Immature natural killer cell (primary cell): ENCODE measurements at regions not wholly inside any gene's neighbourhood (a gene's known extent, or its start where the extent isn't known, plus 50 kb on each side); places are given as distances from the start of the nearest gene placed in this dataset.

Experiments
- DNase-seq, 3 donors: peaks; one replicate each; pipeline ENCODE4 v3.0.0; 2022; ENCODE audit warnings: mixed read lengths in 1 of 3
- H3K27ac Mint-ChIP-seq, 6 donors: one replicate each; pipeline ENCODE4 v1.8.0; 2020; ENCODE audit warnings: mixed read lengths in 6 of 6, mild to moderate bottlenecking in 5 of 6, inconsistent platforms in 4 of 6, moderate library complexity in 3 of 6
- H3K27me3 Mint-ChIP-seq, 3 donors: one replicate each; pipeline ENCODE4 v1.8.0; 2020 to 2021; ENCODE audit warnings: low read depth in 3 of 3, mild to moderate bottlenecking in 3 of 3, mixed read lengths in 3 of 3, moderate library complexity in 3 of 3, inconsistent platforms in 1 of 3
- H3K36me3 Mint-ChIP-seq, 3 donors: one replicate each; pipeline ENCODE4 v1.8.0; 2020; ENCODE audit warnings: mixed read lengths in 3 of 3, inconsistent platforms in 2 of 3, mild to moderate bottlenecking in 2 of 3
- H3K4me1 Mint-ChIP-seq, 2 donors: one replicate each; pipeline ENCODE4 v1.8.0; 2020; ENCODE audit warnings: inconsistent platforms in 2 of 2, mild to moderate bottlenecking in 2 of 2, mixed read lengths in 2 of 2, moderate library complexity in 1 of 2
- H3K4me3 Mint-ChIP-seq, 5 donors: one replicate each; pipeline ENCODE4 v1.8.0; 2020; ENCODE audit warnings: mild to moderate bottlenecking in 5 of 5, mixed read lengths in 5 of 5, inconsistent platforms in 3 of 5, moderate library complexity in 3 of 5
- H3K9me3 Mint-ChIP-seq, 6 donors: one replicate each; pipeline ENCODE4 v1.8.0; 2020; ENCODE audit warnings: mild to moderate bottlenecking in 6 of 6, mixed read lengths in 6 of 6, inconsistent platforms in 4 of 6, moderate library complexity in 3 of 6

DNA sequence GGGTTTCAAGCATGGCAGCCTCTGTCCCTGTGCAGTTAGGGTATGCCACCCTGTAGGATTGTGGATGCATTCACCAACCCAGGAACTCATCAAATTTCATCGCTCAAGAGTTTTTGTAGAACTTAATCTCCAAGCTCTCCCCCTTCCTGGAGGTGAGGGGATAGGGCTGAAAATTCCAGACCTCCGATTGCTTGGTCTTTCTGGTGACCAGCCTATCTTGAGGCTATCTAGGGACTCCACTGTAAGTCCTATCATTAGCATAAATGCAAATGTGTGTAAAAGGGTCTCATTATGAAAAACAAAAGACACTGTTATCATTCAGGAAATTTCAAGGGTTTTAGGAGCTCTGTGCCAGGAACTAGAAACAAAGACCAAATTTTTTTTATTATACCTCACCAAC is 244.0 kb downstream of the DUSP6 start:
- H3K27me3 Mint-ChIP-seq, result peaks cover 0 to 4% (median 2%) of the 10 kb centered on the region in 3 donors
- no peak for DNase-seq
- no peak overlapping the region for H3K27ac Mint-ChIP-seq
- H3K9me3 Mint-ChIP-seq, result no peaks in the 10 kb centered on the region
- H3K4me1 Mint-ChIP-seq, result no peaks in the 10 kb centered on the region
- peaks cover 0 to 4% (median 0%) of the 10 kb centered on the region in 3 donors for H3K36me3 Mint-ChIP-seq
- no peak overlapping the region for H3K4me3 Mint-ChIP-seq

DNA sequence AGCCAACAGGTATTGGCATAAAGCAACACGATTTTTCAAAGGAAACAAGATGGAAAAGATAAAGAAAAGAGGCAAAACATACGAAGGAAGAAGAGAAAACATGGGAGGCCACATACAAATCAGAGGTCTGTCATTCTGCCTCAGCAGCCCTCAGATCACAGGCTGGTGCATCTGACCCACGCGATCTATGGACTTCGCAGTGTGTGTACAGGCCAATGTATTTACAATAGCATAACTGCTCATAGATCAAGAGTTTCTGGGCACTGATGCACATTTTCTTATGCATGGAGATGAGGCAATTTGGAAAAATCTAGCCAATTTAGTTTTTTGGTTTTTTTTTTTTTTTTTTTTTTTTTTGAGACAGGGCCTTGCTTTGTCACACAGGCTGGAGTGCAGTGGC is 245.4 kb downstream of the DUSP6 start:
- Mint-ChIP-seq H3K4me1 (no peaks in the 10 kb centered on the region), H3K9me3 (no peaks in the 10 kb centered on the region), H3K27ac (no peak overlapping the region), H3K4me3 (no peak overlapping the region), H3K36me3 (peaks cover 0 to 4% (median 0%) of the 10 kb centered on the region in 3 donors), H3K27me3 (peaks cover 0 to 4% (median 2%) of the 10 kb centered on the region in 3 donors)
- DNase-seq, result no peak

DNA sequence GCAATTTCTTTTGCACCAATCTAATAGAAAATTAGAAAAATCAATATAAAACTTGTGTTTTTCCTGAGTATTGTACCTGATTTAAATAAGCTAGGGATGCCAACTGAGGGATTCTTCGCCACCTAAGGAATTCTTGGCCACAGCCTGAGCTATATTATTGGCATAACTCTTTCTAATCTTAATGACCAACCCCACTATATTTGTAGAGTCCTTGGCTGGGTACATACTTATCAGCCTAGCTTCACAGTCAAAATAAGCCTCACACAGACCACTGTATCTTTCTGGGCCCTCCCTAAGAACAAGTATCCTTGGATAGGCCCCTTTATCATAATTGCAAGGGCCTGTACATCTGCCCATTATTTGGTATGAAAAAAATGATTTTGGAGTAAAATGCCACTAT is 247.1 kb downstream of the DUSP6 start:
- peaks cover 0 to 4% (median 0%) of the 10 kb centered on the region in 3 donors for H3K36me3 Mint-ChIP-seq
- peaks cover 2 to 4% (median 4%) of the 10 kb centered on the region in 3 donors for H3K27me3 Mint-ChIP-seq
- H3K9me3 Mint-ChIP-seq, result no peaks in the 10 kb centered on the region
- H3K27ac Mint-ChIP-seq, result no peak overlapping the region
- no peak for DNase-seq
- H3K4me1 Mint-ChIP-seq, result no peaks in the 10 kb centered on the region
- no peak overlapping the region for H3K4me3 Mint-ChIP-seq

DNA sequence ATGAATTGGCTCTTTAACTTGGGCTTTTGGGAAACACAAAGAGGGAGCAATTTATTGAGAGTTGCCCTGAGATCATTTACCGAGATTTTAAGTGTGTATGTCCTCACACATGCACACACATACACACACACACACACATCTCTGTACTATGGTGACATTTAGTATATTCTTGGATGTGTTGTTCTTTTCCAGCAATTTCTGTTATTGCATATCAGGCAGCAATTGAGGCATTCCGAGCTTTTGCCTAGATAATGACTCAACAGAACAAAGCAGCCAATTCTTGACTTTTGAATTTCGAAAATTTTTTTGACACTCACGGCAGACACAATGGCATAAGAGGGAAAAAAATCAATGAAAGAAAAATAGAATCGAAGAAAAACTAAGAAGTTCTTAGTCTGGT is 248.5 kb downstream of the DUSP6 start:
- no peaks in the 10 kb centered on the region for H3K9me3 Mint-ChIP-seq
- DNase-seq, result no peak
- no peaks in the 10 kb centered on the region for H3K4me1 Mint-ChIP-seq
- no peak overlapping the region for H3K4me3 Mint-ChIP-seq
- peaks cover 0 to 4% (median 0%) of the 10 kb centered on the region in 3 donors for H3K36me3 Mint-ChIP-seq
- peaks cover under 1 to 6% (median 2%) of the 10 kb centered on the region in 3 donors for H3K27me3 Mint-ChIP-seq
- no peak overlapping the region for H3K27ac Mint-ChIP-seq

DNA sequence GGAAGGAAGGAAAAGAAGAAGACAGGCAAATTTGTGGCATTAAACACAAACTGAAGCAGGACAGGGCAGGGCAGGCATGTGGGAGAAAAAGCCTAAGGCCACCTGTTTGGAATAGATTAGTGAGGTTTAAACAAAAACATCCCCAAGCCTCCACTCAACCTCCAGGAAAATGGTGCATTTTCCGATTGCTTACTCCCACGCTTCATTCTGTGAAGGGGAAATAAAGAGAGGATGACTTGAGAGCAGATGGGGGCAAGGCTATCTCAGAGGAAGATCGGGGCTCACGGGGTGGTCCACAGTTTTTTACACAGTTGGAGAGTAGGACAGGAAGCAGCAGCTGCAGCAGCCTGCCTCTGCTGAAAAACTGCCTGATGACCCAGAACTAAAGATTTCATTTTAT is 250.9 kb downstream of the DUSP6 start:
- Mint-ChIP-seq H3K36me3 (no peaks in the 10 kb centered on the region), H3K9me3 (no peaks in the 10 kb centered on the region), H3K27me3 (peaks cover 0 to 8% (median 2%) of the 10 kb centered on the region in 3 donors), H3K27ac (no peak overlapping the region), H3K4me1 (no peaks in the 10 kb centered on the region), H3K4me3 (no peak overlapping the region)
- DNase-seq, result no peak

DNA sequence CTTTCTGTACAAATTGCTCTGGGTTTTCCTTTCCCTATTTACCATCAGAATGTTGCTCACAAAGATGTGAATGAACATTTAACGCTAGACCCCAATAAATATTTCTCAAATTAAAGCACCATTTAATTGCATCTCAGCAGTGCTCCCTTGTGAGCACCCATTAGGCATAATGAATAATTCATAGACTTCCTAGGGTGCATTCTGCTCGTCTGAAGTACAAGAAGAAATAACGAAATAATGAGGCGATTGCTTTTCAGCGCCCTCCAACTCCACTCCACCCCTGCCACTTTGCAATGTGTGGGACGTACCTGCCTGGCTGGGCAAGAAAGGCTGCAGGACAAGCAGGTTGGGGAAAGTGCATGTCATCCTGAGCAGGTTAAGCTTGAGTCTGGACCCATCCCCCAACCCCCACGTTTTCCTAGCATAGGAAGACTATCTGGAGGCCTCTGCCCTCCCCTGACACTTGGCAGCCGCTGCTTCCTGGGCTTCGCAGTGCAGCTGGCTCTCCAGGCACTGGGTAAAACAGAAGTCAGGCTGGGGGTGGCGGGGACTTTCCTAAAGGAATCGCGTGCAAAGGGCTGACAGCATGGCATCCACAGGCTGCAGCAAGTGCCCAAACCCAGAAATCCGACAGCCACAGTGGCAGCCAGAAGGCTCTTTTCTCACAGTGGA is 253.7 kb downstream of the DUSP6 start:
- no peak overlapping the region for H3K4me3 Mint-ChIP-seq
- H3K9me3 Mint-ChIP-seq, result no peaks in the 10 kb centered on the region
- no peak overlapping the region for H3K27ac Mint-ChIP-seq
- DNase-seq, result no peak
- peaks cover 0 to 8% (median 0%) of the 10 kb centered on the region in 3 donors for H3K27me3 Mint-ChIP-seq
- no peaks in the 10 kb centered on the region for H3K36me3 Mint-ChIP-seq
- H3K4me1 Mint-ChIP-seq, result no peaks in the 10 kb centered on the region

DNA sequence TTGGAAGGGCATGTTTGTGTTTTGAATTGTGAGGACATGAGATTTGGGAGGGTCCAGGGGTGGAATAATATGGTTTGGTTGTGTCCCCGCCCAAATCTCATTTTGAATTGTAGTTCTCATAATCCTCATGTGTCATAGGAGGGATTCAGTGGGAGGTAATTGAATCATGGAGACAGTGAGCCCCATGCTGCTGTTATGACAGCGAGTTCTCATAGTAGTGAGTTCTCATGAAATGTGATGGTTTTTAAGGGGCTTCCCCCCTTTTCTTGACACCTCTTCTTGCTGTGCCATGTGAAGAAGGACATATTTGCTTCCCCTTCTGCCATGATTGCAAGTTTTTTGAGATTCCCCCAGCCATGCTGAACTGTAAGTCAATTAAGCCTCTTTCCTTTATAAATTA is 260.0 kb downstream of the DUSP6 start:
- no peaks in the 10 kb centered on the region for H3K4me1 Mint-ChIP-seq
- peaks cover 0 to 6% (median 0%) of the 10 kb centered on the region in 6 donors for H3K9me3 Mint-ChIP-seq
- H3K27ac Mint-ChIP-seq, result no peak overlapping the region
- no peak for DNase-seq
- peaks cover 0 to 9% (median 0%) of the 10 kb centered on the region in 3 donors for H3K36me3 Mint-ChIP-seq
- no peak overlapping the region for H3K4me3 Mint-ChIP-seq
- H3K27me3 Mint-ChIP-seq, result peaks cover 2 to 8% (median 5%) of the 10 kb centered on the region in 3 donors

DNA sequence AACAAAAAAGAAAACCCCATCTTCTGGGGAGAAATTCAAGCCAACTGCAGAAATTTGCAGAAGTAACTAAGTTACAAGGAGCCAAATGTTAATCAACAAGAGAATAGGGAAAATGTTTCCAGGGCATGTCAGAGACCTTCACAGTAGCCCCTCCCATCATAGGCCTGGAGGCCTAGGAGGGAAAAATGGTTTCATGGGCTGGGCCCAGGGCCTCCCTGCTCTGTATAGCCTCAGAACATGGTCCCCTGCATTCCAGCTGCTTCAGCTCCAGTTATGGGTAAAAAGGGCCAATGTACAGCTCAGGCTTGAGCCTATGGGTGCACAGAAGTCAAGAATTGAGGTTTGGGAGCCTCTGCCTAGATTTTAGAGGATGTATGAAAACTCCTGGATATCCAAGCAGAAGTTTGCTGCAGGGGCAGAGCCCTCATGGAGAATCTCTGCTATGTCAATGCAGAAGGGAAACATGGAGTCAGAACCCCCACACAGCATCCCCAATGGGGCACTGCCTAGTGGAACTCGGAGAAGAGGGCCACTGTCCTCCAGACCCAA is 260.9 kb downstream of the DUSP6 start:
- H3K4me1 Mint-ChIP-seq, result no peaks in the 10 kb centered on the region
- H3K27me3 Mint-ChIP-seq, result peaks cover 2 to 8% (median 5%) of the 10 kb centered on the region in 3 donors
- H3K9me3 Mint-ChIP-seq, result peaks cover 0 to 6% (median 0%) of the 10 kb centered on the region in 6 donors
- peaks cover 0 to 9% (median 0%) of the 10 kb centered on the region in 3 donors for H3K36me3 Mint-ChIP-seq
- no peak overlapping the region for H3K27ac Mint-ChIP-seq
- no peak overlapping the region for H3K4me3 Mint-ChIP-seq
- DNase-seq, result no peak

DNA sequence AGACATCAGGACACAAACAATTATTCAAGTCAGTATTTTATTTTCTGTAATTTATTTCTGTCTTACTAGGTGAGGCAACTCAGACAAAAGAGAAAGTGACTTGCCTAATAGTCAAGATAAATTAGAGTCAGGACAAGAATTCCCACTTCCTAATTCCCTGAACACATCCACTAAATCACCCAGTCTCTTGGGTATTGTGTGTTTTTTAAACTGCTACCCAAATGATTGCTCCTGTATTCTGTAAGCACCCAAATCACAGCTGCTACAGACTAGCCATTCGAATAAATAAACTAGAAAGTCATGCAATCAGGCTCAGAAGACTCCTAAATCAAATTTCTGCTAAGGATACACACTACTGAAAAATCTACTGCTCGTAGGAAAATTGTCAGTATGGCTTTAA is 263.0 kb downstream of the DUSP6 start:
- DNase-seq, result no peak
- Mint-ChIP-seq H3K4me3 (no peak overlapping the region), H3K36me3 (peaks cover 0 to 9% (median 0%) of the 10 kb centered on the region in 3 donors), H3K27me3 (peaks cover 2 to 10% (median 6%) of the 10 kb centered on the region in 3 donors), H3K9me3 (peaks cover 0 to 6% (median 0%) of the 10 kb centered on the region in 6 donors), H3K4me1 (no peaks in the 10 kb centered on the region), H3K27ac (no peak overlapping the region)

DNA sequence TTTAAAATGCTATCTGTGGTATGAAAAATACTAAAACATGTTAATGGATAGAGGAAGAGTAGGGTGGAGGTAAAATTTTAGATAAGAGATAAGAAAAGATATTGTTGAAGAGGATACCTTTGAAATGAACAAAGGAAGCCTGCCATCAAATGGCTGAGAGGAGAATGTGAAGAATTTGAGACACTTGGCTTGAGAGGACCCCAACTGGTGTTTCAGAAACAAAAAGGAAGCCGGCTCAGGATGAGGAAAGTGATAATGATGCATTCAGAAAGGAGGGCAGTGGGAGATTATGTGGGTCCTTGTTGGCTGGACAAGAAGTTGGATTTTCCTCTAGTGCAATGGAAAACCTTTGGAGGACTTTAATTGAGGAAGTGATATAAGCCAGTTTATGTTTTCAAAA is 264.4 kb downstream of the DUSP6 start:
- H3K36me3 Mint-ChIP-seq, result peaks cover 0 to 9% (median 0%) of the 10 kb centered on the region in 3 donors
- no peaks in the 10 kb centered on the region for H3K4me1 Mint-ChIP-seq
- H3K9me3 Mint-ChIP-seq, result peaks cover 0 to 6% (median 0%) of the 10 kb centered on the region in 6 donors
- H3K4me3 Mint-ChIP-seq, result no peak overlapping the region
- peaks cover 2 to 12% (median 10%) of the 10 kb centered on the region in 3 donors for H3K27me3 Mint-ChIP-seq
- no peak overlapping the region for H3K27ac Mint-ChIP-seq
- no peak for DNase-seq

DNA sequence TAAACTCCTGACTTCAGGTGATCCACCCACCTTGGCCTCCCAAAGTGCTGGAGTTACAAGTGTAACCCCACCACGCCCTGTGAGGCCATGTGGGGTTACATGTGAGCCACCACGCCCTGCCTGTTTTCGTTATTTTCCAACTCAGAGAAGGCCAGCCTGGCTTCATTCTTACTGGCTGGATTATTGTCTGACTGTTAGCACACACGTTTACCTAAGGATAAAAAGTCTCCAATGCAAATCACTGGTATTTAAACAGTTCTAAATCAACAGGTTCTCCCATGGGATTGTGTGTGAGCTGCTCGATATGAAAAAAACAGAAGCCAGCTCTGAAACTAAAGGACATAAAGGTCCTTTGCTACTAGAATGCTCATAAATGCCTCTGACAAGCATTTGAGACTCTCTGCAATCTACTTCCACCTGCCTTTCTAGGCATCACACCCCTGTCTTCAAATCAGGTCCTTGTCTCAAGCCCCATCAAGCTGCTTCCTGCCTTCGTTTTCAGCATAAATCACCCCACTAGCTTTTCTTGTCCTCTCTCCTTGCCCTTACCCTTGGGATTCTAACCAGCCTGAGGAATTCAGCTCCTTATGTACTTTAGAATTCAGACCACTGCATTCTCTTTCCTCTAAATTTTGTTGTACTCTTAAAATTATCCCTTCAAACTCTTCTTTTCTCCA is 265.0 kb downstream of the DUSP6 start:
- no peaks in the 10 kb centered on the region for H3K4me1 Mint-ChIP-seq
- H3K27ac Mint-ChIP-seq, result no peak overlapping the region
- no peak overlapping the region for H3K4me3 Mint-ChIP-seq
- H3K27me3 Mint-ChIP-seq, result peaks cover 2 to 9% (median 9%) of the 10 kb centered on the region in 3 donors
- H3K9me3 Mint-ChIP-seq, result peaks cover 0 to 6% (median 0%) of the 10 kb centered on the region in 6 donors
- H3K36me3 Mint-ChIP-seq, result peaks cover 0 to 9% (median 0%) of the 10 kb centered on the region in 3 donors
- no peak for DNase-seq

DNA sequence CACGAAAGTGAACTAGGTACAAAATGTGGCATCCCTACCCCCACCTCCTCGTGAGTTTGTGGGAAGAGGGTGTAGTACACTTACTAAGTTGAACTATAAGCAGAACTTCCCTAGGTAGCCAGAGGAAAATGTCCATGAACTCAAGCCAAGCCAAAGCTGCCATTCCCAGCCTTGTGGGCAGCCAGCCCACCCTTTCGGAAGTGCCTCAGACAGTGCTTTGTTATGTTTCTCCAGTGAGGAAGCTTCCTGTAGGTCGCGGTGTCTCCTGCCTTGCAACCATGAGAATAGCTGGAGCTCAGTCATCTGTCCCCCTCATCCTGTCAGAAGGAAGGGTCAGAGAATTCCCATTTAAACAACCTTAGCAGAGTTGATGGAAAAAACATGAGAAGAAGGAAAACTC is 266.9 kb downstream of the DUSP6 start:
- H3K36me3 Mint-ChIP-seq, result peaks cover 0 to 2% (median 0%) of the 10 kb centered on the region in 3 donors

DNA sequence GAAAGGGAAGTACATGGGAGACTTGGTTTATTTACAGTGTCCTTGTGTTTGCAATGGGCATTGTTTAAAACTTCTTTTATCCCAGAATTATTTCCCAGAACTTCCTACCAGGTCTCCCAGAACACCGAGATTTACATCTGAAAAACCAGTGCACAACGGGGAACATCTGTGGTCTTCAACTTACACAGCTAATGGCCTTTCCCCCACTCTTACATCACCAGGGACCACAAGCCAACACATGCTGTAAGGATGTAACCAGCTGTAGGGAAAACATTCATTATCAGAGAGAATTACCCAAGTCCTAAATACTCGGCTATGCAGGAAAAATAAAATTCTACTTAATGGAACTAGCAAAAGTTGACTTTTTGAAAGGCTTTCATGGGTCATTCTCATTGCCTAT is 267.6 kb downstream of the DUSP6 start:
- Mint-ChIP-seq H3K4me3 (no peak overlapping the region), H3K9me3 (no peaks in the 10 kb centered on the region), H3K27ac (no peak overlapping the region), H3K4me1 (no peaks in the 10 kb centered on the region), H3K36me3 (no peaks in the 10 kb centered on the region), H3K27me3 (peaks cover 0 to 9% (median 8%) of the 10 kb centered on the region in 3 donors)
- DNase-seq, result no peak

More for the DNA sequence above, 266.9 kb downstream of the DUSP6 start:
- peaks cover 0 to 9% (median 9%) of the 10 kb centered on the region in 3 donors for H3K27me3 Mint-ChIP-seq
- H3K4me3 Mint-ChIP-seq, result no peak overlapping the region
- H3K9me3 Mint-ChIP-seq, result peaks cover 0 to 1% (median 0%) of the 10 kb centered on the region in 6 donors
- DNase-seq, result no peak
- H3K4me1 Mint-ChIP-seq, result no peaks in the 10 kb centered on the region
- no peak overlapping the region for H3K27ac Mint-ChIP-seq

DNA sequence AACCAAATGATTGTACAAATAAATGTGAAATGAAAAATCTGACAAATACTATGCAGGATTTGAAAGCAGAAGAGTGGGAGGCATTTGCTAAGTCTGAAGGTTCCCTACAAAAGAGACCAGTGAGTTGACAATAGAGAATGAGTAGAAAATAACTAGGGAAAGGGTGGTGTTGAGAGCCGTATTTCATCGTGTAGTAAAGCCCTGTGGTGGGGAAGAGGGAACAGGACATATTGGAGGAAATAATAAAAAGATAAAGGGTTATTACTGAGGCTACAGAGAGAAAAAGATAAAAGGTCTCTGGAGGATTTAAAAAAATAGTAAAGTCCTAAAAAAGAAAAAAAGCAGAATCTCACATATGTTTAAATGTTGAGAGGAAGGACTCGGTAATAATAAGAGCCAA is 268.8 kb downstream of the DUSP6 start:
- no peaks in the 10 kb centered on the region for H3K36me3 Mint-ChIP-seq
- H3K4me1 Mint-ChIP-seq, result no peaks in the 10 kb centered on the region
- H3K9me3 Mint-ChIP-seq, result no peaks in the 10 kb centered on the region
- H3K4me3 Mint-ChIP-seq, result no peak overlapping the region
- peaks cover 0 to 9% (median 8%) of the 10 kb centered on the region in 3 donors for H3K27me3 Mint-ChIP-seq
- DNase-seq, result no peak
- H3K27ac Mint-ChIP-seq, result no peak overlapping the region
